ENCODE measurements at regions not wholly inside any gene's neighbourhood (a gene's known extent, or its start where the extent isn't known, plus 50 kb on each side); places are given as distances from the start of the nearest gene placed in this dataset.

DNA sequence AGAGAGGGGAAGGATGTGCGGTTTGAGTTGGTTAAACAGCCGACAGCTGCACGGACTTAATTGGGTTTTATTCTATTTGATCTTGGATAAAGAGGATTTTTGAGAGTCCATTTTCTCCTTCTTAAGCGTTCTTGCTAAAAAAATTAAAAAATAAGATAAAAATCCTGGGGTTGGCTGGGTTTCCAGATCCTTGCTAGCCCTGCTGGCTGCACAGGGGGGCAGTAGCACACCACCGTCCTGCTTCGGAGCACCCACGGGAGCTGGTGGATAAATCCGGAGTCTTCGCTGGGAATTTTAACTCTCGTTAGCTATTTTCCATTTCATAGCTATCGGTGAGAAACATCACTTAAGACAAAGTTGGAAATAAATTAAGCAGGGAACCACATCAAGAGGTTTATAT lies 792.0 kb downstream of the TYW1 start (continued):
- TF ChIP-seq ZNF404 (tag by site-specific recombination; IDR thresholded peaks at IDR 0.05) (no peak), ZNF600 (tag by site-specific recombination; IDR thresholded peaks at IDR 0.05) (no peak), ZNF701 (tag by site-specific recombination; IDR thresholded peaks at IDR 0.05) (no peak), ZBTB20 (tag by site-specific recombination; IDR thresholded peaks at IDR 0.05) (no peak), ZNF654 (tag by site-specific recombination; IDR thresholded peaks at IDR 0.05; ENCODE audit: low read depth) (no peak), HOXD13 (CRISPR knock-in tag; IDR thresholded peaks at IDR 0.05; ENCODE audit: borderline replicate concordance) (no peak)

DNA sequence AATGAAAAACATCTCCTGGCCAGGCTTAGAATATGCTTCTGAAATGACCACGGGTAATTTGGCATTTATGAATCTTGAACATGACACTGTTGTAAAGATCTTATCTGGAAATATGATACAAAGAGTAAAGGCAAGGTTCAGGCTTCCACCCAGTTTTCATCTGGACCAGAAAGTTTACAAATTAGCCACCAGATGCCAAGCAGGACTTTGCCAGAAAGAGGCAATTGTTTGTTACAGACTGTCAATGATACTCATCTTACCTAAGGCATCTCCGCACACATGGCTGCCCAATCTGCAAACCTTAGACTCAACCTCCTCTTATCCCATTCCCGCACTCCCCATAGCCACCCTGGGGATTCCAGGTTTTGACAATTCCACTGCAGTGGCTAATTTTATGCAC lies 795.3 kb downstream of the TYW1 start:
- ChIA-PET POLR2A (no interaction called here), CTCF (no interaction called here)
- H3K9me3 ChIP-seq (ENCODE audit: control insufficient read depth, insufficient read depth, low read depth, low read length): no peaks in the 10 kb centered on the region
- H3K27ac ChIP-seq (ENCODE audit: extremely low read depth, low read depth, low read length): no peak overlapping the region
- no peak overlapping the region for H3K4me3 ChIP-seq (ENCODE audit: low read depth, low read length)
- H3K36me3 ChIP-seq (ENCODE audit: control insufficient read depth in 2 of 2, insufficient read depth in 1 of 2, low read length in 2 of 2): no peaks in the 10 kb centered on the region
- H3K4me1 ChIP-seq (ENCODE audit: control insufficient read depth, insufficient read depth, low read length): no peaks in the 10 kb centered on the region
- TF ChIP-seq ZNF10 (tag by site-specific recombination; IDR thresholded peaks at IDR 0.05) (no peak), HOXA7 (CRISPR knock-in tag; IDR thresholded peaks at IDR 0.05; ENCODE audit: borderline replicate concordance) (no peak), ZNF2 (tag by site-specific recombination; IDR thresholded peaks at IDR 0.05) (no peak), ZNF146 (tag by site-specific recombination; IDR thresholded peaks at IDR 0.05) (no peak), ZSCAN30 (tag by site-specific recombination; IDR thresholded peaks at IDR 0.05) (no peak), SP2 (tag by site-specific recombination; IDR thresholded peaks at IDR 0.05) (no peak)
- TF ChIP-seq, protein P1, sequence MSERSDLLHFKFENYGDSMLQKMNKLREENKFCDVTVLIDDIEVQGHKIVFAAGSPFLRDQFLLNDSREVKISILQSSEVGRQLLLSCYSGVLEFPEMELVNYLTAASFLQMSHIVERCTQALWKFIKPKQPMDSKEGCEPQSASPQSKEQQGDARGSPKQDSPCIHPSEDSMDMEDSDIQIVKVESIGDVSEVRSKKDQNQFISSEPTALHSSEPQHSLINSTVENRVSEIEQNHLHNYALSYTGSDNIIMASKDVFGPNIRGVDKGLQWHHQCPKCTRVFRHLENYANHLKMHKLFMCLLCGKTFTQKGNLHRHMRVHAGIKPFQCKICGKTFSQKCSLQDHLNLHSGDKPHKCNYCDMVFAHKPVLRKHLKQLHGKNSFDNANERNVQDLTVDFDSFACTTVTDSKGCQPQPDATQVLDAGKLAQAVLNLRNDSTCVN (tag by site-specific recombination; optimal IDR thresholded peaks at IDR 0.05): no peak
- TF ChIP-seq, protein P2, sequence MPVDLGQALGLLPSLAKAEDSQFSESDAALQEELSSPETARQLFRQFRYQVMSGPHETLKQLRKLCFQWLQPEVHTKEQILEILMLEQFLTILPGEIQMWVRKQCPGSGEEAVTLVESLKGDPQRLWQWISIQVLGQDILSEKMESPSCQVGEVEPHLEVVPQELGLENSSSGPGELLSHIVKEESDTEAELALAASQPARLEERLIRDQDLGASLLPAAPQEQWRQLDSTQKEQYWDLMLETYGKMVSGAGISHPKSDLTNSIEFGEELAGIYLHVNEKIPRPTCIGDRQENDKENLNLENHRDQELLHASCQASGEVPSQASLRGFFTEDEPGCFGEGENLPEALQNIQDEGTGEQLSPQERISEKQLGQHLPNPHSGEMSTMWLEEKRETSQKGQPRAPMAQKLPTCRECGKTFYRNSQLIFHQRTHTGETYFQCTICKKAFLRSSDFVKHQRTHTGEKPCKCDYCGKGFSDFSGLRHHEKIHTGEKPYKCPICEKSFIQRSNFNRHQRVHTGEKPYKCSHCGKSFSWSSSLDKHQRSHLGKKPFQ (tag by site-specific recombination; IDR thresholded peaks at IDR 0.05): no peak
- TF ChIP-seq, protein P3, sequence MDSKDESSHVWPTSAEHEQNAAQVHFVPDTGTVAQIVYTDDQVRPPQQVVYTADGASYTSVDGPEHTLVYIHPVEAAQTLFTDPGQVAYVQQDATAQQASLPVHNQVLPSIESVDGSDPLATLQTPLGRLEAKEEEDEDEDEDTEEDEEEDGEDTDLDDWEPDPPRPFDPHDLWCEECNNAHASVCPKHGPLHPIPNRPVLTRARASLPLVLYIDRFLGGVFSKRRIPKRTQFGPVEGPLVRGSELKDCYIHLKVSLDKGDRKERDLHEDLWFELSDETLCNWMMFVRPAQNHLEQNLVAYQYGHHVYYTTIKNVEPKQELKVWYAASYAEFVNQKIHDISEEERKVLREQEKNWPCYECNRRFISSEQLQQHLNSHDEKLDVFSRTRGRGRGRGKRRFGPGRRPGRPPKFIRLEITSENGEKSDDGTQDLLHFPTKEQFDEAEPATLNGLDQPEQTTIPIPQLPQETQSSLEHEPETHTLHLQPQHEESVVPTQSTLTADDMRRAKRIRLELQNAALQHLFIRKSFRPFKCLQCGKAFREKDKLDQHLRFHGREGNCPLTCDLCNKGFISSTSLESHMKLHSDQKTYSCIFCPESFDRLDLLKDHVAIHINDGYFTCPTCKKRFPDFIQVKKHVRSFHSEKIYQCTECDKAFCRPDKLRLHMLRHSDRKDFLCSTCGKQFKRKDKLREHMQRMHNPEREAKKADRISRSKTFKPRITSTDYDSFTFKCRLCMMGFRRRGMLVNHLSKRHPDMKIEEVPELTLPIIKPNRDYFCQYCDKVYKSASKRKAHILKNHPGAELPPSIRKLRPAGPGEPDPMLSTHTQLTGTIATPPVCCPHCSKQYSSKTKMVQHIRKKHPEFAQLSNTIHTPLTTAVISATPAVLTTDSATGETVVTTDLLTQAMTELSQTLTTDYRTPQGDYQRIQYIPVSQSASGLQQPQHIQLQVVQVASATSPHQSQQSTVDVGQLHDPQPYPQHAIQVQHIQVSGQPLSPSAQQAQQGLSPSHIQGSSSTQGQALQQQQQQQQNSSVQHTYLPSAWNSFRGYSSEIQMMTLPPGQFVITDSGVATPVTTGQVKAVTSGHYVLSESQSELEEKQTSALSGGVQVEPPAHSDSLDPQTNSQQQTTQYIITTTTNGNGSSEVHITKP (tag by site-specific recombination; IDR thresholded peaks at IDR 0.05): no peak

DNA sequence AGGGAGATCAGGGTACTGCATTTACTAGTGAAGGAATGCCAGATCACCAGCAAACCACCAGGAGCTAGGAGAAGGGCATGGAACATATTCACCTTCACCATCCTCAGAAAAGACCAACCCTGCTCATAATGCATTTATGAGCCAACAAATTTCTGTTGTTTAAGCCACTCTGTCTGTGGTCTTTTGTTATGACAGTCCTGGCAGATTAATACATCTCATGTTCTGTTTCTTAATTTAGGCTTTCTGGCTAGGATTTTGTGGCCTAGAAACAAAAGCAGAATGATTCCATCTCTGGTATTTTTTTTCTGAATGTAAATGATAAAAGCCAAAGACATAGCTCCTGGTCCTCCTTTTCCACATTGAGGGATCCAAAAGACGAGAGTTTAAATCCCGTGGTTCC lies 797.9 kb downstream of the TYW1 start:
- POLR2A ChIA-PET: no interaction called here

More for the DNA sequence above, 797.9 kb downstream of the TYW1 start:
- Histone ChIP-seq H3K9me3 (ENCODE audit: control insufficient read depth, insufficient read depth, low read depth, low read length) (no peaks in the 10 kb centered on the region), H3K4me3 (ENCODE audit: low read depth, low read length) (no peak overlapping the region), H3K4me1 (ENCODE audit: control insufficient read depth, insufficient read depth, low read length) (no peaks in the 10 kb centered on the region), H3K27ac (ENCODE audit: extremely low read depth, low read depth, low read length) (no peak overlapping the region), H3K36me3 (ENCODE audit: control insufficient read depth in 2 of 2, insufficient read depth in 1 of 2, low read length in 2 of 2) (no peaks in the 10 kb centered on the region)
- TF ChIP-seq, protein P4, sequence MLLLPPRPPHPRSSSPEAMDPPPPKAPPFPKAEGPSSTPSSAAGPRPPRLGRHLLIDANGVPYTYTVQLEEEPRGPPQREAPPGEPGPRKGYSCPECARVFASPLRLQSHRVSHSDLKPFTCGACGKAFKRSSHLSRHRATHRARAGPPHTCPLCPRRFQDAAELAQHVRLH (tag by site-specific recombination; IDR thresholded peaks at IDR 0.05): no peak
- TF ChIP-seq ZNF335 (tag by site-specific recombination; conservative IDR thresholded peaks at IDR 0.05): no peak
- CTCF ChIA-PET: no interaction called here

All from HEK293 (cell line).